Mucosa of descending colon (tissue), 3 donors: ENCODE measurements at regions not wholly inside any gene's neighbourhood (a gene's known extent, or its start where the extent isn't known, plus 50 kb on each side); places are given as distances from the start of the nearest gene placed in this dataset.

Experiments
- ATAC-seq: fragments of 200-7000 bp; cut with Tn5 transposase; one replicate; pipeline ENCODE4 v1.9.1; 2020; ENCODE audit warnings: mild to moderate bottlenecking, moderate library complexity
- DNase-seq, 3 donors: peaks; one replicate each; pipeline ENCODE4 v3.0.0-alpha.2; 2020
- H3K36me3 ChIP-seq: fragments of 200-600 bp; one replicate; pipeline ENCODE4 v1.8.0; 2021; ENCODE audit warnings: low read depth, mild to moderate bottlenecking
- H3K4me1 ChIP-seq: fragments of 200-600 bp; one replicate; pipeline ENCODE4 v1.8.0; 2021; ENCODE audit warnings: low read depth, mild to moderate bottlenecking
- H3K4me3 ChIP-seq: fragments of 200-600 bp; one replicate; pipeline ENCODE4 v1.8.0; 2021; ENCODE audit warnings: mild to moderate bottlenecking
- H3K9me3 ChIP-seq: fragments of 200-600 bp; one replicate; pipeline ENCODE4 v1.8.0; 2021; ENCODE audit warnings: mild to moderate bottlenecking
- intact Hi-C, 2 donors: fragments of 100-400 bp; cut with DNase I in 1 of 2; cut with micrococcal nuclease in 1 of 2; formaldehyde crosslinking; loops; one replicate each; pipeline versions ENCODE4 v1.11.0 to v1.11.1; 2022; cut with DNase I, micrococcal nuclease
- TF ChIP-seq, protein P1 (sequence below): fragments of 200-600 bp; IDR thresholded peaks from one replicate; pipeline ENCODE4 v1.8.0; 2022; ENCODE audit warnings: antibody characterized with exemption, mild to moderate bottlenecking
- donor health status: DM: no; HTN: no; CAD: no; lungs with moderate emphysema.
- donor health status: DM: no; HTN: no; CAD: no.
- donor health status: DM: no; HTN: yes; CAD: no.

DNA sequence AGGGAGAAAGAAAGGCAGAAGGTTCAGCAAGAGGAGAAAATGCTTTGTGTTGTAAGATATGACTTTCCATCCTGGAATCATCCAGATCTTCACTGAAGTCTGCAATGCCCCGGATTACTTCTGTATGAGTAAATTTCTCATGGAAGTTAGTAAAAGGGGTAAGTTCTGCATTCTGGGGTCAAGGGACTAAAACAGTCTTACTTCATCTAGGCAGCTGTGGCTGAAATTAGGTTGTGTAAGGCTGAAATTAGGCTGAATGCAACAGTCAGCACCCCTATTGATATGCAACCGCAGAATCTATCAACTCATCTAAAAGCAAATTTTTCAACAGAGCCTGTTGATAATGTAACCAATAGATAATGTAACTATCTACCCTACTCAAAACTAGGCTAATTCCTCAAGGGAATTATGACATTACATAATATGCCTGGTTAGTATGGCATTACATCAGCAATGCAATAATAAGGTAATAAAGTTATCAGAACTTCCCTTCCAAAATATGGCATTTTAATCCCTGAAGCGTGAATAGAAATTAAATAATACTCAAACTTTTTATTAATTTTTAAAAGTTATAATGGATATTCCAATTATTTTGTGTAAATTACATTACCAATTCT lies 671.7 kb upstream of the CITED2 start:
- ATAC-seq, result no peak
- TF ChIP-seq, protein P1, sequence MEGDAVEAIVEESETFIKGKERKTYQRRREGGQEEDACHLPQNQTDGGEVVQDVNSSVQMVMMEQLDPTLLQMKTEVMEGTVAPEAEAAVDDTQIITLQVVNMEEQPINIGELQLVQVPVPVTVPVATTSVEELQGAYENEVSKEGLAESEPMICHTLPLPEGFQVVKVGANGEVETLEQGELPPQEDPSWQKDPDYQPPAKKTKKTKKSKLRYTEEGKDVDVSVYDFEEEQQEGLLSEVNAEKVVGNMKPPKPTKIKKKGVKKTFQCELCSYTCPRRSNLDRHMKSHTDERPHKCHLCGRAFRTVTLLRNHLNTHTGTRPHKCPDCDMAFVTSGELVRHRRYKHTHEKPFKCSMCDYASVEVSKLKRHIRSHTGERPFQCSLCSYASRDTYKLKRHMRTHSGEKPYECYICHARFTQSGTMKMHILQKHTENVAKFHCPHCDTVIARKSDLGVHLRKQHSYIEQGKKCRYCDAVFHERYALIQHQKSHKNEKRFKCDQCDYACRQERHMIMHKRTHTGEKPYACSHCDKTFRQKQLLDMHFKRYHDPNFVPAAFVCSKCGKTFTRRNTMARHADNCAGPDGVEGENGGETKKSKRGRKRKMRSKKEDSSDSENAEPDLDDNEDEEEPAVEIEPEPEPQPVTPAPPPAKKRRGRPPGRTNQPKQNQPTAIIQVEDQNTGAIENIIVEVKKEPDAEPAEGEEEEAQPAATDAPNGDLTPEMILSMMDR, result no peak

DNA sequence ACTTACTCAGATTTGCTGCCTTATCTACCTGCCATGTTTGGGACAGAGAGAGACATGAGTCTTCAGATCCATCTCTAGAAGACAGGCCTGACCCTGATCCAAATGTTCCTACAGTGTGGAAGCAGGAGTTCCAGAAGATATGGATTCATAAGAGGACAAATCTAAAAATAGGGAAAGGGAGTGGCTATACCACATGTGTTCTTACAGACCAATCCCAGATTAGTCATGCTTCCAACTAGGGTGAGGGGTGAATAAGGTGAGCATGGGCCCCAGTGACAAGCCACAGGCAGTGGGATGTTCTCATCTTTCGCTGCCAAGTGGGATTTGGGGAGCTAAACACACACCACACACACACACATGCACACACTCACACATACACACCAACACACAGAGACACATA lies 670.7 kb upstream of the CITED2 start:
- Histone ChIP-seq H3K9me3 (no peaks in the 10 kb centered on the region), H3K4me1 (no peaks in the 10 kb centered on the region), H3K36me3 (no peaks in the 10 kb centered on the region), H3K4me3 (no peak overlapping the region)
- TF ChIP-seq, protein P1, result no peak
- intact Hi-C loops, result no loop called here
- ATAC-seq (no peak), DNase-seq (no peak)

More for the DNA sequence above, 671.7 kb upstream of the CITED2 start:
- no peaks in the 10 kb centered on the region for H3K9me3 ChIP-seq
- no peaks in the 10 kb centered on the region for H3K36me3 ChIP-seq
- H3K4me1 ChIP-seq, result no peaks in the 10 kb centered on the region
- intact Hi-C loops, result no loop called here
- DNase-seq, result no peak
- no peak overlapping the region for H3K4me3 ChIP-seq

DNA sequence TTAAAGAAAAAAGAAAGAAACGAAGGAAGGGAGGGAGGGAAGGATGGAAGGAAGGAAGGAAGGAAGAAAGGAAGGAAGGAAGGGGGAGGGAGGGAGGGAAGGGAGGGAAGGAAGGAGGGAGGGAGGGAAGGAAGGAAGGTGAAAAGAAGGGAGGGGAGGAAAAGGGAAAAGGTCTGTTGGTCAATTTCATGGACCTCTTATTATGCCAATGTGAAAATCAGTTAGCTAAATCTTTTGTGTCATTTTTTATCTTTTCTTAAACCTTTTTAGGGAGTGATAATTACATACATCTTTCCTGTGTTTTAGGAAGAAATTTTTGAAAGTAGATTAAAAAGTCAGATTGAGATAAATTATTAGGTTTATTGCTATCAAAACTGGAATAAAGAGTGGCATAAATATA lies 670.2 kb upstream of the CITED2 start:
- intact Hi-C loops, result no loop called here
- no peak for DNase-seq
- no peaks in the 10 kb centered on the region for H3K4me1 ChIP-seq
- TF ChIP-seq, protein P1, result no peak
- no peak overlapping the region for H3K4me3 ChIP-seq
- H3K9me3 ChIP-seq, result no peaks in the 10 kb centered on the region
- no peak for ATAC-seq
- no peaks in the 10 kb centered on the region for H3K36me3 ChIP-seq

DNA sequence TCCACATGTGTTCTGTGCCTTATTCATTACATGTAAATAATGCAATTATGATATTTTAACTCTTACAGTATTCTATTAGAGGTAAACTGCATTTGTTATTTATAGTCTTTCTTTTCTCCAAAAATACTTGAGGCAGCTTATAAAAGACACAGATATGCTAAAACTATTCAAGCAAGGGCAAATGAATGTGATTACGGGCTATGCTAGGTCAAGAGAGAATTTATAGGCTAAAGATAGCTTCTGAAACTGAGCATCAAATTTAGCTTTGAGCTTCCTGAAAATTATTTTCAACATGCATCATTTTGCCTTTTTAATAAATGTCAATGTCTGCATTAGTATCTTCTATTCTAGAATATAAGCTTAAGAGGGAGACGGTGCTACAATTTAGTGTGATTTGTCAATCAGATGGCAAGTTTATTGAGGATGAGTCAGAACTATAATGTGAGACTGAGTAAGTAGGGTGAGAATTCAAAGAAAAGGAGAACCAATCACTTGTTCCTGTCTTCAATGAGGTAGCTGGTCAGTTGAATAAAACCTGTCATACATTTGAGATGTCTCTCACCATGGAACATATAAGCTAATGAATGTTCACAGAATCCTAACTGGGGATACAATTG lies 669.4 kb upstream of the CITED2 start:
- Histone ChIP-seq H3K9me3 (no peaks in the 10 kb centered on the region), H3K4me3 (no peak overlapping the region), H3K36me3 (no peaks in the 10 kb centered on the region), H3K4me1 (no peaks in the 10 kb centered on the region)
- DNase-seq (no peak), ATAC-seq (peak; percentile 59)
- intact Hi-C loops, result no loop called here
- TF ChIP-seq, protein P1, result no peak

DNA sequence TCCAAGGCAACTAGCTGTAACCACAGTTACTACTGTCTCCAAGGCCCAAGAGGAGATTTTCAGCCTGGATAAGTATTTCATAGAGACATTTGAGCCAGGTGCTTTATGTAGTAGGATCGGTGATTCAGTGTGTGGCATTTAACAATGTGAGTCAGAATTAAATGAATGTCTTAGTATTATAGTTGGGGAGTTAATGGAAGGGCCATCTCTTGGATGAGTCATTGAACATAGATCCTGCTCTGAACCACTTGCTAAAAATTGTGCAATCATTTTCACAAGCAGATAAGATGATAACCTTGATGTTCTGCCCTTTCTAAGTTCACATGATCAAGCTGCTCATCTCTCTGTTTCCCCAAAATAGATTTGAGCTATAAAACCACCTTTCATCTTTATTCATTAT lies 668.9 kb upstream of the CITED2 start:
- TF ChIP-seq, protein P1, result no peak
- peak; percentile 68 for ATAC-seq

More for the DNA sequence above, 668.9 kb upstream of the CITED2 start:
- Histone ChIP-seq H3K36me3 (no peaks in the 10 kb centered on the region), H3K4me1 (no peaks in the 10 kb centered on the region), H3K9me3 (no peaks in the 10 kb centered on the region), H3K4me3 (no peak overlapping the region)
- intact Hi-C loops, result no loop called here
- no peak for DNase-seq
